ENCODE measurements at regions not wholly inside any gene's neighbourhood (a gene's known extent, or its start where the extent isn't known, plus 50 kb on each side); places are given as distances from the start of the nearest gene placed in this dataset.

GRCh38 chr1:68782890-68783289 is 286.0 kb upstream of the DEPDC1 start:
- Histone ChIP-seq H3K4me1 (no peaks in the 10 kb centered on the region), H3K27me3 (replicated peaks in 1 of 7) (no peaks in the 10 kb centered on the region), H3K4me3 (no peak overlapping the region), H3K9me3 (peaks cover 0 to 28% (median 19%) of the 10 kb centered on the region in 8 donors), H3K36me3 (no peaks in the 10 kb centered on the region), H3K27ac (no peak overlapping the region)
- DNase-seq: no peak
- intact Hi-C loops (cut with DNase I; ENCODE audit: low total_unique reads): no loop called here
- TF ChIP-seq POLR2A (IDR thresholded peaks at IDR 0.05) (no peak), POLR2AphosphoS5 (IDR thresholded peaks at IDR 0.05) (no peak), CTCF (IDR thresholded peaks at IDR 0.05 in 8 of 11, conservative IDR thresholded peaks at IDR 0.05 in 3 of 11) (no peak)

GRCh38 chr1:68785328-68785727 is 288.4 kb upstream of the DEPDC1 start:
- intact Hi-C loops (cut with DNase I; ENCODE audit: low total_unique reads): no loop called here
- peaks cover 0 to 12% (median 7%) of the 10 kb centered on the region in 8 donors for H3K9me3 ChIP-seq
- no peak for DNase-seq
- no peaks in the 10 kb centered on the region for H3K36me3 ChIP-seq
- H3K27ac ChIP-seq: no peak overlapping the region
- TF ChIP-seq POLR2A (IDR thresholded peaks at IDR 0.05) (no peak), POLR2AphosphoS5 (IDR thresholded peaks at IDR 0.05) (no peak), CTCF (IDR thresholded peaks at IDR 0.05 in 8 of 11, conservative IDR thresholded peaks at IDR 0.05 in 3 of 11) (no peak)
- no peak overlapping the region for H3K4me3 ChIP-seq
- 44 to 50% (median 46%) methylated on average over 2 of the region's 2 CpGs for WGBS, 5 donors
- H3K27me3 ChIP-seq (replicated peaks in 1 of 7): no peaks in the 10 kb centered on the region
- H3K4me1 ChIP-seq: no peaks in the 10 kb centered on the region

GRCh38 chr1:68788762-68789161 is 291.9 kb upstream of the DEPDC1 start:
- intact Hi-C loops (cut with DNase I; ENCODE audit: low total_unique reads): no loop called here
- Histone ChIP-seq H3K36me3 (no peaks in the 10 kb centered on the region), H3K27me3 (replicated peaks in 1 of 7) (no peaks in the 10 kb centered on the region), H3K4me3 (no peak overlapping the region), H3K4me1 (no peaks in the 10 kb centered on the region), H3K9me3 (no peaks in the 10 kb centered on the region), H3K27ac (no peak overlapping the region)
- WGBS, 5 donors: 24 to 36% (median 31%) methylated on average over 1 of the region's 1 CpG
- no peak for TF ChIP-seq POLR2A (IDR thresholded peaks at IDR 0.05)
- TF ChIP-seq CTCF (IDR thresholded peaks at IDR 0.05 in 8 of 11, conservative IDR thresholded peaks at IDR 0.05 in 3 of 11): no peak
- no peak for TF ChIP-seq POLR2AphosphoS5 (IDR thresholded peaks at IDR 0.05)
- no peak for DNase-seq

- H3K27ac ChIP-seq: no peak overlapping the region
- WGBS, 5 donors: 81 to 93% (median 84%) methylated on average over 3 of the region's 3 CpGs
- TF ChIP-seq POLR2A (IDR thresholded peaks at IDR 0.05): no peak
- TF ChIP-seq CTCF (IDR thresholded peaks at IDR 0.05 in 8 of 11, conservative IDR thresholded peaks at IDR 0.05 in 3 of 11): no peak
- TF ChIP-seq POLR2AphosphoS5 (IDR thresholded peaks at IDR 0.05): no peak
- intact Hi-C loops (cut with DNase I; ENCODE audit: low total_unique reads): no loop called here
- H3K27me3 ChIP-seq (replicated peaks in 1 of 7): no peaks in the 10 kb centered on the region
- H3K4me1 ChIP-seq: no peaks in the 10 kb centered on the region
- H3K4me3 ChIP-seq: no peak overlapping the region
- no peaks in the 10 kb centered on the region for H3K36me3 ChIP-seq
- H3K9me3 ChIP-seq: no peaks in the 10 kb centered on the region
- no peak for DNase-seq
Measured at GRCh38 chr1:68791800-68792199, 294.9 kb upstream of the DEPDC1 start.
